ENCODE measurements at regions not wholly inside any gene's neighbourhood (a gene's known extent, or its start where the extent isn't known, plus 50 kb on each side); places are given as distances from the start of the nearest gene placed in this dataset.
"Not testable (repeated sequence)": the region's sequence is repeated elsewhere in the genome, so short reads cannot be mapped to it uniquely, and the experiment has no call there.

DNA sequence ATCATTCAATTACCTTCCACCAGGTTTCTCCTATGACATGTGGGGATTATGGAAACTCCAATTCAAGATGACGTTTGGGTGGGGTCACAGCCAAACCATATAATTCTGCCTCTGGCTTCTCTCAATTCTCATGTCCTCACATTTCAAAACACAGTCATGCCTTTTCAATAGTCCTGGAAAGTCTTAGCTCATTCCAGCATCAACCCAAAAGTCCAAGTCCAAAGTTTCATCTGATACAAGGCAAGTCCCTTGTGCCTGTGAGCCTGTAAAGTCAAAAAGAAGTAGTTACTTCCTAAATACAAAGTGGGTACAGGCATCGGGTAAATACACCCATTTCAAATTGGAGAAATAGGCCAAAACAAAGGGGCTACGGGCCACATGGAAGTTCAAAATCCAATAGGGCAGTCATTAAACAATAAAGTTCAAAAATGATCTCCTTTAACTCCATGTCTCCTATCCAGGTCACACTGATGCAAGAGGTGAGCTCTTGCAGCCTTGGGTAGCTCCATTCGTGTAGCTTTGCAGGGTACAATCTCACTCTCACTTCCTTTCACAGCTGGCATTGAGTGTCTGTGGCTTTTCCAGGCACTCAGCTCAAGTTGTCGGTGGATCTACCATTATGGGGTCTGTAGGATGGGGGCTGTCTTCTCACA, 112.9 kb downstream of the FCRL5 start:
- Histone ChIP-seq H3K27ac (ENCODE audit: low read depth, low read length) (no peak overlapping the region), H3K36me3 (ENCODE audit: insufficient read depth, low read length) (no peaks in the 10 kb centered on the region), H3K4me3 (ENCODE audit: low read length in 2 of 2) (no peak overlapping the region), H3K9me3 (ENCODE audit: control insufficient read depth in 1 of 2, low read length in 2 of 2) (no peaks in the 10 kb centered on the region), H3K27me3 (ENCODE audit: insufficient read depth, low read length) (no peaks in the 10 kb centered on the region), H3K4me1 (ENCODE audit: insufficient read depth, low read length) (no peaks in the 10 kb centered on the region)
- no peaks in the 10 kb centered on the region for H3K36me3 Mint-ChIP-seq
- peaks cover 2 to 13% of the 10 kb centered on the region in 2 donors for H3K27me3 Mint-ChIP-seq
- intact Hi-C loops (cut with micrococcal nuclease) = no loop called here
- H3K4me3 Mint-ChIP-seq = no peak overlapping the region
- CTCF ChIA-PET (ENCODE audit: partially characterized antibody) = interaction anchor here (1.0 kb wide), 1 partner anchor 28 kb away, joined by 3 read pairs; no protein-coding TSS in a partner anchor
- POLR2A ChIA-PET (ENCODE audit: partially characterized antibody) = no interaction called here
- no peak for DNase-seq
- no peaks in the 10 kb centered on the region for H3K9me3 Mint-ChIP-seq
- H3K27ac Mint-ChIP-seq = no peak overlapping the region
- H3K4me1 Mint-ChIP-seq = no peaks in the 10 kb centered on the region

DNA sequence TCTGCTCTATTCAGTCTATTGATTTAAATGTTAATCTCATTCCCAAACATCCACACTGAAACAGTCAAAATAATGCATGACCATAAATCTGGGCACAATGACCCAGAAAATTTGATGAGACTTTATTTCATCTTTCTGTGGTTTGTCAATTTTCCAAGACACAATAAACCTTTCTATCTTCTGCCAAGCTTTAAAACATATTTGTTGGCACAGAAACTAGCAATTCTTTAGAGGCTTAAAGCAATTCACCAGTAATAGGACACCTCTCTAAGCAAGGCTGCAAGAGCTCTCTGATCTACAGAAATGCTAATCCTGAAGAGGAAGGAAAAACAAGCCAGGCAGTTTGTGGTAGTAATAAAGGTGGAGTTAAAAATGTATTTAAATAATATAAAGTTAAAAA, 113.7 kb downstream of the FCRL5 start:
- CTCF ChIA-PET (ENCODE audit: partially characterized antibody) = no interaction called here
- no peaks in the 10 kb centered on the region for H3K36me3 ChIP-seq (ENCODE audit: insufficient read depth, low read length)
- Mint-ChIP-seq H3K27me3 (peaks cover 9 to 14% of the 10 kb centered on the region in 2 donors), H3K9me3 (no peaks in the 10 kb centered on the region), H3K27ac (no peak overlapping the region), H3K36me3 (no peaks in the 10 kb centered on the region), H3K4me3 (no peak overlapping the region), H3K4me1 (no peaks in the 10 kb centered on the region)
- no peaks in the 10 kb centered on the region for H3K4me1 ChIP-seq (ENCODE audit: insufficient read depth, low read length)
- H3K9me3 ChIP-seq (ENCODE audit: control insufficient read depth in 1 of 2, low read length in 2 of 2) = no peaks in the 10 kb centered on the region
- no peaks in the 10 kb centered on the region for H3K27me3 ChIP-seq (ENCODE audit: insufficient read depth, low read length)
- H3K4me3 ChIP-seq (ENCODE audit: low read length in 2 of 2) = no peak overlapping the region
- POLR2A ChIA-PET (ENCODE audit: partially characterized antibody) = no interaction called here
- intact Hi-C loops (cut with micrococcal nuclease) = no loop called here
- no peak for DNase-seq
- no peak overlapping the region for H3K27ac ChIP-seq (ENCODE audit: low read depth, low read length)

DNA sequence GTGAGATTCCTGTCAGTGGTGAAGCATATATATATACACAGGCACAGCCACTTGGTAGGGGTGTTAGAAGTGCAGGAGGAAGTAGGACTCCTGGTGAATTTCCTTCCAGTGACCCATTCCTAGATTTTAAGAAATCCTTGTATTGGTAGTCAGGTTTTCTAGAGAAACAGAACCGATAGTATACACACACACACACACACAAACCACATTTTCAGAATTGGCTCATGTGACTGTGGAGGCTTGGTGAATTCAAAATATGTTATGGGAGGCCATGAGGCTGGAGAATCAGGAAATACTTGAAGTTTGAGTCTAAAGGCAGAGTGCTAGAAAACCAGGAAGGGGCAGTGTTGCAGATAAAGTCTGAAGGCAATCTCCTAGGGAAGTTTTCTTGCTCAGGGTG, 114.2 kb downstream of the FCRL5 start:
- no peak overlapping the region for H3K27ac ChIP-seq (ENCODE audit: low read depth, low read length)
- no peaks in the 10 kb centered on the region for H3K36me3 Mint-ChIP-seq
- ChIA-PET CTCF (ENCODE audit: partially characterized antibody) (no interaction called here), POLR2A (ENCODE audit: partially characterized antibody) (no interaction called here)
- H3K4me3 Mint-ChIP-seq = no peak overlapping the region
- H3K4me3 ChIP-seq (ENCODE audit: low read length in 2 of 2) = no peak overlapping the region
- H3K27ac Mint-ChIP-seq = no peak overlapping the region
- H3K4me1 ChIP-seq (ENCODE audit: insufficient read depth, low read length) = no peaks in the 10 kb centered on the region
- H3K27me3 Mint-ChIP-seq = peaks cover 12 to 14% of the 10 kb centered on the region in 2 donors
- no peaks in the 10 kb centered on the region for H3K9me3 ChIP-seq (ENCODE audit: control insufficient read depth in 1 of 2, low read length in 2 of 2)
- no peaks in the 10 kb centered on the region for H3K4me1 Mint-ChIP-seq
- intact Hi-C loops (cut with micrococcal nuclease) = no loop called here
- no peaks in the 10 kb centered on the region for H3K9me3 Mint-ChIP-seq
- DNase-seq = no peak
- no peaks in the 10 kb centered on the region for H3K27me3 ChIP-seq (ENCODE audit: insufficient read depth, low read length)
- H3K36me3 ChIP-seq (ENCODE audit: insufficient read depth, low read length) = no peaks in the 10 kb centered on the region

DNA sequence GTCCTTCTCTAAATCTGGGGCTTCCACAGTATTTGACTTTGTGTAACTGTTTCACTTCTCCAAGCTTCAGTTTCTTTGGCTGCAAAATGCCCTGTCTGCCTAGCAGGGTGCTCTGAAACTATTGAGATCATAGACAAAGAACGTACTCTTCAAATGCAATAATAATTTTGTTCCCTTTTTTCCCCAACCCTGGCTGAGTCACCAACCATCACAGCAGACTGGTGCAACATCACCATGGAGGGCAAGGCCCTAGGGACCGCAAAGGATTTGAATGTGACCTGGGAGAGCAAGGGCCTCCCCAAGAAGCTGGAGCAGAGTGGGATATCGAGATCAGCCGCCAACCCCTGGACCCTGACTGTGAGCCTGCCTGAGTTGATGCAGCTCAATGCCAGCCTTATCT, 115.0 kb downstream of the FCRL5 start:
- intact Hi-C loops (cut with micrococcal nuclease) = no loop called here
- no peaks in the 10 kb centered on the region for H3K9me3 ChIP-seq (ENCODE audit: control insufficient read depth in 1 of 2, low read length in 2 of 2)
- Mint-ChIP-seq H3K4me1 (no peaks in the 10 kb centered on the region), H3K27me3 (peaks cover 13 to 16% of the 10 kb centered on the region in 2 donors), H3K36me3 (no peaks in the 10 kb centered on the region), H3K4me3 (no peak overlapping the region), H3K27ac (no peak overlapping the region), H3K9me3 (no peaks in the 10 kb centered on the region)
- no peak for DNase-seq
- ChIA-PET CTCF (ENCODE audit: partially characterized antibody) (no interaction called here), POLR2A (ENCODE audit: partially characterized antibody) (no interaction called here)
- no peak overlapping the region for H3K27ac ChIP-seq (ENCODE audit: low read depth, low read length)
- no peak overlapping the region for H3K4me3 ChIP-seq (ENCODE audit: low read length in 2 of 2)
- H3K36me3 ChIP-seq (ENCODE audit: insufficient read depth, low read length) = no peaks in the 10 kb centered on the region
- H3K27me3 ChIP-seq (ENCODE audit: insufficient read depth, low read length) = no peaks in the 10 kb centered on the region
- no peaks in the 10 kb centered on the region for H3K4me1 ChIP-seq (ENCODE audit: insufficient read depth, low read length)

DNA sequence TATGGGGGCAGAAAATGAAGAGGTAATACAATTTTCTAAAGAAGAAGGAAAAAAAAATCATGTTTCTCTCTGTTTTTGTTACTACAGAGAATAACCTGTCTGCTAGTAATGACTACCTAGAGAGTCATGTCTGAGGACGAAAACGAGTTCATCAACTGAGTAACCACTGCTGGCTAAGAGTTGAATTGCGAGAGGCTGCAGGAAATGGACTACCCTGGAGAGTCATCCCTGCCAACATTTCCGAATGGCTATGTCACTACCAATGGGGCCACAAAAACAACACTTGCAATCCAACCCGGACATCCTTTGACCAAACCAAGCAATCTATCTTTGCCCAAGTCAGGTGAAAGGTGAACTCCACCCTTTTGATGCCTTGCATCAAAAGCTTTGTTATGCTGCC, 120.6 kb downstream of the FCRL5 start:
- Histone ChIP-seq H3K27me3 (ENCODE audit: insufficient read depth, low read length) (no peaks in the 10 kb centered on the region), H3K4me3 (ENCODE audit: low read length in 2 of 2) (no peak overlapping the region), H3K27ac (ENCODE audit: low read depth, low read length) (no peak overlapping the region), H3K36me3 (ENCODE audit: insufficient read depth, low read length) (no peaks in the 10 kb centered on the region), H3K4me1 (ENCODE audit: insufficient read depth, low read length) (no peaks in the 10 kb centered on the region), H3K9me3 (ENCODE audit: control insufficient read depth in 1 of 2, low read length in 2 of 2) (no peaks in the 10 kb centered on the region)
- Mint-ChIP-seq H3K27me3 (peaks cover 11 to 20% of the 10 kb centered on the region in 2 donors), H3K9me3 (no peaks in the 10 kb centered on the region), H3K4me1 (no peaks in the 10 kb centered on the region), H3K36me3 (no peaks in the 10 kb centered on the region), H3K4me3 (no peak overlapping the region), H3K27ac (no peak overlapping the region)
- CTCF ChIA-PET (ENCODE audit: partially characterized antibody) = no interaction called here
- POLR2A ChIA-PET (ENCODE audit: partially characterized antibody) = no interaction called here
- no peak for DNase-seq
- intact Hi-C loops (cut with micrococcal nuclease) = no loop called here

DNA sequence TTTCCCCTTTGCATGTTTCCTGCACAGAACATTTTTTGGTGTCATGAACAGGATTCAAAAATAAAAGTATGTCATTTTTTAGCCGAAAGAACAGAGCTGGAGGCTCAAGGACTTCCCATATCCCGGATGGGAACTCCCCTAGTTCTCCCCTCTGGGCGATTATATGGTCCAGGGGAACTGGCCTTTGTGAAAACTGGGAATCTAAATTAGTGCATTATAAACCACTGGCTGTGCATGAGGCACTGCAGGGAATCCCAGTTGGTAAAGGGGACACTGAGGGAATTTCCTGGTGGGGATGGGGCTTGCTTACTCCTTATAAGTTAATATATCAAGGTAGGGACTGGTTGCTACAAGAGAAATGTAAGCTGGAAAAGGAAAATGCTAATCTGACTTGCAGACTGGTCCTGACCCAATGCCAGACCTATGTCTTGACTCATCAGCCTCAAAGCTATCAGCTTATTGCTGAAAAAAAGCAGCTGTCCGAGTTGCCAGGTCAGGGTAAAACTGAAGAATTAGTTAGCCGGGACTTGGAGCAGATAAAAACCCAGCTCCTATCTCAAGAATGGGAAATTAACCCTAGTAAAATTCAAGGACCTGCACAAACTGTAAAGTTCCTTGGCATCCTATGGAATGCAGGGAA, 122.6 kb downstream of the FCRL5 start:
- Histone ChIP-seq H3K4me1 (ENCODE audit: insufficient read depth, low read length) (no peaks in the 10 kb centered on the region), H3K27ac (ENCODE audit: low read depth, low read length) (no peak overlapping the region), H3K27me3 (ENCODE audit: insufficient read depth, low read length) (no peaks in the 10 kb centered on the region), H3K36me3 (ENCODE audit: insufficient read depth, low read length) (no peaks in the 10 kb centered on the region), H3K4me3 (ENCODE audit: low read length in 2 of 2) (no peak overlapping the region), H3K9me3 (ENCODE audit: control insufficient read depth in 1 of 2, low read length in 2 of 2) (no peaks in the 10 kb centered on the region)
- ChIA-PET CTCF (ENCODE audit: partially characterized antibody) (no interaction called here), POLR2A (ENCODE audit: partially characterized antibody) (no interaction called here)
- Mint-ChIP-seq H3K36me3 (no peaks in the 10 kb centered on the region), H3K9me3 (no peaks in the 10 kb centered on the region), H3K27ac (no peak overlapping the region), H3K4me1 (no peaks in the 10 kb centered on the region), H3K27me3 (peaks cover 9 to 11% of the 10 kb centered on the region in 2 donors), H3K4me3 (no peak overlapping the region)
- DNase-seq = no peak
- intact Hi-C loops (cut with micrococcal nuclease) = no loop called here

DNA sequence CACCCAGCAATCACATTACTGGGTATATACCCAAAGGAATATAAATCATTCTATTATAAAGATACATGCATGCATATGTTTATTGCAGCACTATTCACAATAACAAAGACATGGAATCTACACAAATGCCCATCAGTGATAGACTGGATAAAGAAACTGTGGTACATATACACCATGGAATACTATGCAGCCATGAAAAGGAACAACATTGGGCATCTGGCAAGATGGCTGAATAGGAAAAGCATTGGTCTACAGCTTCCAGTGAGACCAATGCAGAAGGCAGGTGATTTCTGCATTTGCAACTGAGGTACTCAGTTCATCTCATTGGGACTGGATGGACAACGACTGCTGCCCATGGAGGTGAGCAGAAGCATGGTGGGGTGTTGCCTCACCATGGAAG, 128.6 kb downstream of the FCRL5 start:
- H3K4me1 ChIP-seq (ENCODE audit: insufficient read depth, low read length); H3K4me1 Mint-ChIP-seq; H3K27me3 Mint-ChIP-seq; H3K36me3 Mint-ChIP-seq; H3K27me3 ChIP-seq (ENCODE audit: insufficient read depth, low read length); DNase-seq; H3K4me3 ChIP-seq (ENCODE audit: low read length in 2 of 2); H3K9me3 ChIP-seq (ENCODE audit: control insufficient read depth in 1 of 2, low read length in 2 of 2); H3K9me3 Mint-ChIP-seq; CTCF ChIA-PET (ENCODE audit: partially characterized antibody); H3K27ac ChIP-seq (ENCODE audit: low read depth, low read length); H3K27ac Mint-ChIP-seq; H3K4me3 Mint-ChIP-seq; POLR2A ChIA-PET (ENCODE audit: partially characterized antibody); intact Hi-C loops (cut with micrococcal nuclease); H3K36me3 ChIP-seq (ENCODE audit: insufficient read depth, low read length): not testable (repeated sequence)

Data from CD4-positive, alpha-beta memory T cell (primary cell).